VCaP (cell line): ENCODE measurements at regions not wholly inside any gene's neighbourhood (a gene's known extent, or its start where the extent isn't known, plus 50 kb on each side); places are given as distances from the start of the nearest gene placed in this dataset.

Experiments used
- H3K27ac ChIP-seq: fragments of 450-650 bp; 2 replicates; pipeline ENCODE4 v1.5.1; 2017
- CTCF ChIP-seq: fragments of 450-650 bp; conservative IDR thresholded peaks from 2 replicates; pipeline ENCODE4 v1.5.1; 2017; ENCODE audit warnings: mild to moderate bottlenecking, moderate library complexity

- H3K27ac ChIP-seq: no peak overlapping the region
- no peak for TF ChIP-seq CTCF
Measured at GRCh38 chr20:10770753-10771152, 97.0 kb upstream of the JAG1 start.

- TF ChIP-seq CTCF: no peak
- no peak overlapping the region for H3K27ac ChIP-seq
Measured at GRCh38 chr20:10771435-10772140, 97.8 kb upstream of the JAG1 start.

DNA sequence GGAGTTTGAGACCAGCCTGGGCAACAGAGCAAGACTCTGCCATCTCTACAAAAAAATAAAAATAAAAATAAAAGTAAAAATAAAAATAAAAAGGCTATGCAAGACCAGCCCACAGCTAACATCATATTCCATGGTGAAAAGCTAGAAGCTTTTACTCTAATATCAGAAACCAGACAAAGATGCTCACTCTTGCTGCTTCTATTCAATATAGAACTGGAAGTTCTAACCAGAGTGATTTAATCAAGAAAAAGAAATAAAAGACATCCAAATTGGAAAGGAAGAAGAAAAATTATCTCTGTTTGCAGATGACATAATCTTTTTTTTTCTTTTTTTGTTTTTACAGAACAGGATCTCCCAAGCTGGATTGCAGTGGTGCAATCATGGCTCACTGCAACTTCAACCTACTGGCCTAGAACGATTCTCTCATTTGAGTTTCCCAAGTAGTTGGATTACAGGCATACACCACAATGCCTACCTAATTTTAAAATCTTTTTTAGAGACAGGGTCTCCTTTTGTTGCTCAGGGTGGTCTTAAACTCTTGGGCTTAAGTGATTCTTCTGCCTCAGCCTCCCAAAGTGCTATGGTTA is 100.7 kb upstream of the JAG1 start:
- no peak overlapping the region for H3K27ac ChIP-seq
- no peak for TF ChIP-seq CTCF

- H3K27ac ChIP-seq: no peak overlapping the region
- no peak for TF ChIP-seq CTCF
Measured at GRCh38 chr20:10777710-10778109, 103.9 kb upstream of the JAG1 start.

GRCh38 chr20:10779911-10780310 is 106.1 kb upstream of the JAG1 start:
- TF ChIP-seq CTCF: no peak
- H3K27ac ChIP-seq: no peak overlapping the region

DNA sequence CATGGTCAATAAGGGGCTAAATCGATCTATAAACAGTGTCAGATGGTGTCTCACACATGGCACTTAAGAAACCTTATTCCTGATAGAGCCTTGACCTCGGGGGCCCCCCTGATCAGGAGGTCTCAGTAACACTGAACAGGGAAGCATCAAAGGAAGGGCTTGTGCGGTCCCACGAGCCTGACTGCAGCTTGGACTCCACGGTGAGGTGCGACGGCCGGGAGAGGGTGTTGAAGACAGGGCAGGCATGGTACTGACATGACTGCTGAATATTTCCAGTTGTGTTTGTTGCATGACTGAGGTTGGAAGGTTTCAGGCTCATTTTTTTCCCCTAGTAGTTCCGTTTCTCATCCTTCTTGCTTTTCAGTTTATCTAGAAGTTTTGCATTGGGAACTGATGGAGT is 107.1 kb upstream of the JAG1 start:
- no peak for TF ChIP-seq CTCF
- H3K27ac ChIP-seq: no peak overlapping the region

GRCh38 chr20:10781526-10781925 is 107.7 kb upstream of the JAG1 start:
- H3K27ac ChIP-seq: no peak overlapping the region
- no peak for TF ChIP-seq CTCF
